Left ventricle myocardium superior (tissue), 1 donor: ENCODE measurements at regions not wholly inside any gene's neighbourhood (a gene's known extent, or its start where the extent isn't known, plus 50 kb on each side); places are given as distances from the start of the nearest gene placed in this dataset.
"Not testable (repeated sequence)": the region's sequence is repeated elsewhere in the genome, so short reads cannot be mapped to it uniquely, and the experiment has no call there.

Source experiments
- ATAC-seq: fragments of 200-7000 bp; cut with Tn5 transposase; one replicate; pipeline ENCODE4 v1.9.1; 2020; ENCODE audit warnings: mild to moderate bottlenecking, moderate library complexity
- DNase-seq: peaks from one replicate; pipeline ENCODE4 v3.0.0-alpha.2; 2020
- intact Hi-C: fragments of 100-400 bp; cut with micrococcal nuclease; formaldehyde crosslinking; loops from one replicate; pipeline ENCODE4 v1.11.0; 2022
- donor health status: DM: no; HTN: yes; CAD: no; lungs with severe emphysema.

DNA sequence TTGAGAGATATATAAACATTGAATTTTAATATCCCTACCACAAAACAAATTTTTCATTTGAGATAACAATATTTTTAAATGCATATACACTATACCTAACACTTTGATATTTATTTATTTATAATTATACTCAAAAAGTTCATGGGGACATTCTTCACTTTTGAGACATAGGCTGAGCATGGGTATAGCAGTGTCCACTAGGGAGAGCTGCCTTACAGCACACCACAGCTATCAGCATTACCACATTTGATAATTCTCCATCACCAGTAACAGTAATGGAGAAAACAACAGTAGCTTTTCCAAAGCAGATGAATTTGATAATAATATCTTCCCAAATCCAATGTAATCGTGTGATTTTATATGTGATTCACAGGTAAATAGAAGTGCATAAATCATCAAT, 626.1 kb downstream of the DACH1 start:
- ATAC-seq, result peak; percentile 34
- intact Hi-C loops, result loop anchor here (10.0 kb wide), 1 partner anchor 634 kb away; no protein-coding TSS in a partner anchor
- no peak for DNase-seq

- ATAC-seq, result no peak
- DNase-seq, result no peak
- intact Hi-C loops, result no loop called here
Observed at GRCh38 chr13:71237332-71237731, 629.7 kb downstream of the DACH1 start.

DNA sequence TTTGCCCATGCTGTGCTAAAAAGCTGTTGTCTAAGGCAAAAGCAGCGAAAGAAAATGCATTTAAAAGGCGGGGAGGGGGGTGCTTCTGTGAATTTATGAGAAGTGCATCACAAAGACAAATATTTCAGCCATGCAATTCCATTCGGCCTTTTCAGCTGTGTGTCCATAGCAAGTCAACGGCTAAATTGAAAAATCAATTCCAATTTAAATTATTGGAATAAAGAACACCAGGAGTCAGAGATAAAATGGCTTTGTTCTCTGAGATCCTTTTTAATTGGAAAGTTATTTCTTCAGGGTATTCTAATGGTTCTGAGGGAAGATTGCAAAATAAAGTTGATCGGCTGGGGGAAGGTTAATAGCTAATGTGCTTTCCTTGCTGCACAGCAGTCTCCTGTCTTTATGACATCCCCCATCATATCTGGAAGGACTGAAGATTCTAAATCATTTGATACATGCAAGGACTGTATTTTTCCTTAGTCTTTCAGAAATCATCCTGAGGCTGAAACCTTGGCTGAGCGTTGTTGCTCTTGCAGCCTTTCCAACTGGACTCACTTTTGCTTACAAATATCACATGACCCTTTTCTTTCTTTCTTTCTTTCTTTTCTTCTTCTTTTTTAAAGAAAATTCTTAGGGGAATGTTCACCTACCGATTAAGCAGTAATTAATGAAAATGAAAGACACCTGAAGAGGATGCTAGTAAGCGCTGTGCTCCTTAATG, 647.1 kb downstream of the DACH1 start:
- DNase-seq (no peak), ATAC-seq (no peak)
- intact Hi-C loops, result no loop called here

DNA sequence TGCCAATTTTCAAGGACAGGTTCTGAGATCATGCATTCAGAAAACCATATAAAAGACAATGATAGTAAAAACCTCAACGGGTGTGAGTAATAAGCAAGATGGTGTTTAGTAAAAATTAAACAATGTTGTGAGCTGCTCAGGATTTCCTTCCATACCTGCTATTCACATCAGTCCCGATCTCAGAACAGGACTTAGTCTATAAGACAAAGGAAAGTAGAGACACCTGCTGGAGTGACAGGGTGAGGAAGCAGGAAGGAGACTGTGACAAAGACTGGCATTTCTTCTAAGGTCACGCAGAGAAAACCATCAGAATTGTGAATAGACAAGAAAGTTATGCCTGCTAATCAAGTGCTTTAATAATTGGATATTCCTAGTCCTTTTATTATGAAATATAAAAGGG, 648.0 kb downstream of the DACH1 start:
- DNase-seq, result no peak
- no peak for ATAC-seq
- intact Hi-C loops, result no loop called here

DNA sequence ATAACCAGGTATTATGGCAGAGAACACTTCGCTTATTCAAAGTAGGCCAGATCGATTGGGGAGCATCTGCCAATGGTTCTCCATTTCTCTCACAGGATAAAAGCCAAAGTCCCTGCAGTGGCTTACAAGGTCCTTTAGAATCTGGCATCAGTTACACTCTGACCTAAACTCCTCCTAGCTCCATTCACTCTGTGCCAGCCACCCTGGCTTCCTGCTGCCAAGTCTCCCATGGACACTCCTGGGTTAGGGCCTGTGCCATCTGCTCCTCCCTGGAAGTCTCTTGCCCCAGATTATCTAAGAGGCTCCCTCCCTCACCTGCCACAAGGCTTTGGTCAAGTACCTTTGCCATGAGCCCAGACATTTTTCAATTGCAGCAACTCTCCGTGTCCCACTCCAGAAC, 649.2 kb downstream of the DACH1 start:
- intact Hi-C loops, result no loop called here
- ATAC-seq, result no peak
- no peak for DNase-seq

GRCh38 chr13:71214821-71215220, 652.2 kb downstream of the DACH1 start:
- no peak for DNase-seq
- no peak for ATAC-seq
- intact Hi-C loops, result no loop called here

DNA sequence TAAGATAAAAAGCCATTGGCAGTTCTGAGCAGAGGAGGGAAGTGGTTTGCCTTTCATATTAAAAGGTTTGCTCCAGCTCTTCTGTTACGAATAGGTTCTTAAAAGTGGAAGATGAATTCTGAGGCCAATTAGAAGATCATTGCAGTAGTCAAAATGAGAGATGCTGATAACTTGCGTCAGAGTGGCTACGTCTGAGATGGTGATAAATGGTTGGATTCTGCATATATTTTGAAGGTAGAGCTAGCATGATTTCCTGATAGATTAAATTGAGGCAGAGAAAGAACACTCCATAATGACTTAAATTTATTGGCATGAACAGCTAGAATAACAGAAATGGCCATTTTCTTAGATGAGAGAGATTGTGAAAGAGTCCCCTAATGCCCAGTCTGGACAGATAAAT, 652.6 kb downstream of the DACH1 start:
- intact Hi-C loops, result no loop called here
- no peak for DNase-seq
- no peak for ATAC-seq

GRCh38 chr13:71213252-71213821, 653.7 kb downstream of the DACH1 start:
- intact Hi-C loops, result no loop called here
- ATAC-seq, result no peak
- DNase-seq, result no peak

DNA sequence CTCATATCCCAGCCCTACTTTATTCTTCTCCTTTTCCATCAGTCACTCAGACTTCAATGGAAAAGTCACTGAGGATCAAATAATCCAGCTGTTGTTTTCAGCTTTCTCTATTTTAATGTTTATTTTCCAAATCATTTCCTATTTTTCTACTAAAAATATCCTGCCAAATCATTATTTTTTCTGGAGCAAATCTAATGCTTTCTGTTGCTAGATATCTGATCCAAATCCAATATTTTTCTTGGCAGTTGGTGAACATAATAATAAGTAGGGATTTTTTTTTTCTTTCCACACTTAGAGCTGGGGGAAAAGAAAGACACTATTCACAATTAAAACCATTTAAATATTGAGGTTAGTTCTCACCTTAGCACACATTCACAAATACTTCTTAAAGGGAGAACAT, 656.1 kb downstream of the DACH1 start:
- no peak for ATAC-seq
- DNase-seq, result no peak
- intact Hi-C loops, result no loop called here

DNA sequence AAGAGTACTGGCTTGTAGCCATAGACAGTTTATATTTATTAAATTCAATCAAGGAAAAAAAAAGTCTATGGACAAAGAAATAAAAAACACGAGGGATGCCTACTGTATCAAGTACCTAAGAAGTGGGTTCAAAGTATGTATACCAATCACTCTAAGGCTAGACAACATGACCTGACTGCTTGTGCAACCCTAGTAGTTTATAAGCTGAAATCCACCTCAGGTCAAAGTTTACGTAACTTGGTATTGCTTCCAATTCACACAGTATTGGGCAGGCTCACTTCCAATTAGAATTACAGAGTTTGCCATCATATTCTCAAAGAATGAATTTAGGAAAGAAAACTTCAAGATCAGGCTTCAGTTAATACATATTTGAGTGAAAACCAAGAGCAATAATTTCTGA, 657.8 kb downstream of the DACH1 start:
- ATAC-seq (no peak), DNase-seq (no peak)
- intact Hi-C loops, result no loop called here

- ATAC-seq, DNase-seq, intact Hi-C loops: not testable (repeated sequence)
Observed at GRCh38 chr13:71184583-71184982, 682.4 kb downstream of the DACH1 start.

GRCh38 chr13:71183352-71183751, 683.7 kb downstream of the DACH1 start:
- DNase-seq, ATAC-seq, intact Hi-C loops: not testable (repeated sequence)

GRCh38 chr13:71171740-71172139, 695.3 kb downstream of the DACH1 start:
- no peak for DNase-seq

DNA sequence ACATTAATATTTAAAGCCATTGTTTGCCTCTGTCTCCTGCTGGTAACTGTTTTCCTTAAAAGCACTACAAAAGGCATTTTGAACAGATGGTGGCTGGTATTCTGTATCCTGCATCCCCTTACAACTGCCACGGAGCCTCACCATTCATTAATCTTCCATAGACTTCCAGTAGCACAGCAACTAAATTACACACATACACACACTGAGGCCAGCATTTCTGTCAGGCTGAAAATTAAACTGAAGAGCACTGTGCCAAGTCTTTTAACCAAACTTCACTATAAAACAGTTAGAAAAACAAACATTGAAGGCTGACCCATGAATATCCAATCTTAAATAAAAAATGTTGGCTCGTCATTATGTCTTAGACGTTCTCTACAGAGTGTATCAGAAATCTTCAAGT, 697.8 kb downstream of the DACH1 start:
- ATAC-seq (no peak), DNase-seq (no peak)
- intact Hi-C loops, result no loop called here

More at GRCh38 chr13:71171740-71172139, 695.3 kb downstream of the DACH1 start:
- no peak for ATAC-seq
- intact Hi-C loops, result no loop called here

DNA sequence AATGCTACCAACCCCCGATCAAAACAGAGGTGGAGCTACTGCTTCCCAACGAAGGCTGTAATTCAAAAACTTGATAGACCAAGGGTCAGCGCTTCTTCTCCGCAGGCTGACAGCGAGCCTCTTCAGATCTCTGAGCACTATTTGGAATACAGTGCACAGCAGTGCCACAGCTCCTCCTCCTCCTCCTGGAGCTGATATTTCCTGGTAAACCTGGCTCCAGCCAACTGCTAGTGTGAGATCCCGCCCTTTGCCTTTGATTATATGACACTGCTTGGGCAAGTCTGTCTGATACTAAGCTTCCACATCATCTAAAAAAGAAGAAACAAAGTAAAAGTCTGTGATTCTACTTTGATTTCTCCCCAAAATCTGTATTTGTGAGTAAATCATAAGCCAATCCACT, 710.5 kb downstream of the DACH1 start:
- DNase-seq, result no peak
- intact Hi-C loops, result no loop called here
- ATAC-seq, result no peak

DNA sequence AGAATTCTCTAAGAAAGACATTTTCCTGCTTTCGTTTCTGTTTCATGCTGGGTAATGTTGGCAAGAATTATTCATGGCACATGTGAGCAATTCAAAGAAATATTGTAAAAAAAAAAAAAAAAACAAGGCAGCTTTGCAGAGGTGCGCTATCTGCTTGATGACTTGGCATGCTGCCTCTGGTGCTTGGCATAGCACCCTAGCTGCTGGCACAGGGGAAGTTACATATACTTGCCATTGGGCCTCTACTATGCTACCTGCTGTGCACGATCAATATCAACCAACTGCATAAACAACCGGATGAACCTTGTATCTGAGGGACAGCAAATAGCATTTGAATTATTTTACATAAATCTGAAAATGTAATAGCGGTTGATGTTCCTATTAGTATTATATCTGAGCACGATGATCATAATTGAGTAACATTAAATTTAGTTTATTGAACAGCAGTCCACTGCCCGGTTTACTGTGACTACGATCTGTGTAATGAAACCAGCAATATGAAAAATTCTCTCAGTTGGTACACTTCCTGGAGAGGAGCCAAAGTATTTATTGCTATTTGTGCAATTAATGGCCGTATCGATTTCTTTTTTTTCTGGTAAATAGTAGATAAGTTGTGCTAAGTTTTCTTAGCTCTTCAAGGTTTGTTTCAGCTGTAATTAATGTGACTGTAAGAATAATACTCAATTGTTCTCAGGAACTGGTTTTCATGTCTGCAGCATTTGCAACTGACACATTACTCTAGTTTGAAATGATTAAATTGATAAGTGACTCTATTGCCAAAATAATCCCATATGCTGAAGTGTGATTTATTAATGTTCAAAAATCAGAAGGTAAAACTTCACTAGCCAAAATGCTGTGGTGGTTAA, 717.3 kb downstream of the DACH1 start:
- no peak for DNase-seq
- intact Hi-C loops, result no loop called here
- no peak for ATAC-seq

DNA sequence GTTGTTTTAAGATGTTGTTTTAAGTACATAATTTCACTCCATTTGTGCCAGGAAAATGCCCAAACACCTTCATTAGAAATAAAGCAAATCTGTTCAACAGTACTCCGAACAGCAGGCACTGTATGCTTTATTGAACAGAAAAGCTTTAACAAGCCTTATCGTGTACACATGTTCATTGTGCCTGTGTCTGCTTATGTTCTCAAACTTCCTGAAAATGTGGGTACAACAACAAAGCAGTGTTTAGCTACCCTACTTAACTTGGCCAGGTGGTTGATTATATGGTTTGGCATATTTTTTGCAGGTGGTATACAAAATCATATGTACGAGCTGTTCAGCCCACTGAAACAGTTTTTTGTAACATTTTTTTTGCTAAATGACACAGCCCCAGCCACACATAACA, 718.0 kb downstream of the DACH1 start:
- ATAC-seq (no peak), DNase-seq (no peak)
- intact Hi-C loops, result no loop called here

DNA sequence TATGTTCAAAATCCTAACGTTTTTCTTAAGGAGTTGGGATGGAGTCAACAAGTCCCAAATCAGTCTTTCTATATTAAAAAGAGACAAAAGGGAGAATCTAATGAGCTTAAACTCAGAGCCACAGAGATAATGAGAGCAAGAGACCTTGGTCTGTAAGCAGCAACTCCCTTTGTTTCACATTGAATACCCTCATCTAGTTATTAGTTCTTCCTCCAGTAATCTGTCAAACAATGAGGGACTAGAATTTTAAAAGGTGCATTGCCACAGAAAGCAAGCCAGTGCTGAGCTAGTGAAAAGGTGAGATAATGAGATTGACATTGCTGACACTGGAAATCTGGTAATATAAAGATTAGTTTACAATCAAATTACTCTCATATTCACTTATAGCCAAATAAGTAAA, 718.6 kb downstream of the DACH1 start:
- intact Hi-C loops, result no loop called here
- DNase-seq (no peak), ATAC-seq (no peak)

DNA sequence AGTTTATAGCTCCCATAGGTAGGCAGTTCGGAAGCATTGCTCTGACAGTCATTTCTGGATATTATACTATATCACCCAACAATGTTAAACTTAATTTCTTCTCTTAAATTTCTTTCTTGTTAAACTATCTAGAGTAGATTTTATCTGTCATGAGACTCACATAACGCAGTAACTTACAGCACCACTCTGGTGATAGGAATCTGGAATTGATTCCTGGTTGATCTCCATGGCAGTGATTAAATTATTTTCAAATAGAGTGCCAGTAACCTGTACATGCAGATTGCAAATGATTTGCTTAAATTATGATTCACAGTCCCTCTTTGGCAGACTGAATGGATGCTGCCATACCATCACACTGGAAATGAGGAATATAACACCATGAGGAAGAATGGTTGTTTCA, 722.1 kb downstream of the DACH1 start:
- DNase-seq (no peak), ATAC-seq (no peak)
- intact Hi-C loops, result no loop called here

- DNase-seq (no peak), ATAC-seq (no peak)
- intact Hi-C loops, result no loop called here
Observed at GRCh38 chr13:71137101-71137500, 729.9 kb downstream of the DACH1 start.
